GM23248 (cell line): ENCODE measurements at regions not wholly inside any gene's neighbourhood (a gene's known extent, or its start where the extent isn't known, plus 50 kb on each side); places are given as distances from the start of the nearest gene placed in this dataset.
A peak's percentile ranks its signal among the peaks of the same experiment; 100 is the strongest.

Experiments
- EZH2 ChIP-seq: fragments of 200-600 bp; sonication (generic); IDR thresholded peaks from 2 replicates; pipeline ENCODE4 v1.6.1; 2018; ENCODE audit warnings: antibody characterized with exemption, mild to moderate bottlenecking; ENCODE audit not compliant: insufficient read depth, poor library complexity, severe bottlenecking
- EZH2phosphoT487 ChIP-seq: fragments of 200-600 bp; sonication (generic); IDR thresholded peaks from 2 replicates; pipeline ENCODE4 v1.6.1; 2018; ENCODE audit warnings: antibody characterized with exemption, moderate library complexity, mild to moderate bottlenecking, low read depth; ENCODE audit not compliant: insufficient read depth

DNA sequence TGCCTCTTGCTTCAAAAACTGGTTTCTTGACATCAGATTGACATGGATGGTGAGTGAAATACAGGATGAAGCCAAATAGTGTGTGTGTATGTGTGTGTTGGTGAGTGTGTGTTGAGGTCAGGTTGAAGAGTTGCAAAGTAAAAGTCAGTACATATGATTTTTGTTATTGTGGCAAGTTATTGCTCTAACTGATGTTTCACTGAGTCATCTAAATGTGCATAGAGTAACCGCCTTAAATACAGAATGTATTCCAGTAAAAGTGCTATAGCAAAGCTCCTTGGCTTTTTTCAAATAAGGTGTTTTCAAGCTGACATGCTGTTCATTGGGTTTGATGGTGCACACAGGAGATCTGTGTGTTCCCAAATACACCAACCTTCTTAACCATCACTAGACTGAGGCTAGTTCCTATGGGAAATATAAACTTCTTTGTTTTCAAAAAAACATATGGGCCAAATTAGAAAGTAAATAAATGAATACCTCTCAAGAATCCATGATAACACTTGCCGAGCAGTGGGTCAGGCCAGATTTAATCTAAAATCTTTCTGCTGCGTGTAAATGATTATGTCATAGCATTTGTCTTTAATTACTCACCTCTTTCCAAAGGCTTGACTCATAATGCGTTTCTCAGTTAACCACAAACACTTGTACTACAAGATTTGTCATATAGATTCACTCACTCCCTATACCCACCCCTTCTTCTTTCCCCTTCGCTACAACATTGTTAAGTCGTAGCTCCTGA lies 151.1 kb downstream of the LYPLAL1 start:
- TF ChIP-seq EZH2 (no peak), EZH2phosphoT487 (peak; percentile 94)
